GM12872 (cell line): ENCODE measurements at regions not wholly inside any gene's neighbourhood (a gene's known extent, or its start where the extent isn't known, plus 50 kb on each side); places are given as distances from the start of the nearest gene placed in this dataset.

Experiments
- CTCF ChIP-seq: IDR thresholded peaks from 3 replicates; pipeline ENCODE4 v1.5.1; 2011; ENCODE audit warnings: low read depth, mild to moderate bottlenecking, low read length, moderate library complexity; ENCODE audit not compliant: insufficient read depth

- TF ChIP-seq CTCF = no peak
These were observed 190.2 kb downstream of the TFCP2L1 start for GRCh38 chr2:121094845-121095244.

- peak; percentile 77 for TF ChIP-seq CTCF
These were observed 189.5 kb downstream of the TFCP2L1 start for GRCh38 chr2:121095257-121096080.

- no peak for TF ChIP-seq CTCF
These were observed 188.4 kb downstream of the TFCP2L1 start for GRCh38 chr2:121096611-121097010.

- no peak for TF ChIP-seq CTCF
These were observed 186.4 kb downstream of the TFCP2L1 start for GRCh38 chr2:121098556-121098955.

GRCh38 chr2:121099329-121100290 is 185.4 kb downstream of the TFCP2L1 start:
- TF ChIP-seq CTCF = peak; percentile 63

GRCh38 chr2:121101093-121101715 is 183.8 kb downstream of the TFCP2L1 start:
- no peak for TF ChIP-seq CTCF

- no peak for TF ChIP-seq CTCF
These were observed 182.1 kb downstream of the TFCP2L1 start for GRCh38 chr2:121102941-121103340.
